IPS DF 6.9 (cell line): ENCODE measurements at regions not wholly inside any gene's neighbourhood (a gene's known extent, or its start where the extent isn't known, plus 50 kb on each side); places are given as distances from the start of the nearest gene placed in this dataset.
"Not testable (repeated sequence)": the region's sequence is repeated elsewhere in the genome, so short reads cannot be mapped to it uniquely, and the experiment has no call there.

Experiments used
- DNase-seq: peaks from one replicate; pipeline ENCODE4 v3.0.0-alpha.2; 2013; ENCODE audit warnings: low read depth, low spot score
- H3K27ac ChIP-seq: one replicate; pipeline ENCODE4 v1.5.1; 2013; ENCODE audit warnings: low read length, control low read depth
- H3K27me3 ChIP-seq: 2 replicates; pipeline ENCODE4 v1.6.1; 2013; ENCODE audit warnings: mild to moderate bottlenecking, low read length; ENCODE audit not compliant: control insufficient read depth, insufficient read depth
- H3K36me3 ChIP-seq: 2 replicates; pipeline ENCODE4 v1.6.1; 2013; ENCODE audit warnings: low read length; ENCODE audit not compliant: control insufficient read depth, insufficient read depth
- H3K4me1 ChIP-seq: 2 replicates; pipeline ENCODE4 v1.6.1; 2013; ENCODE audit warnings: low read length; ENCODE audit not compliant: control insufficient read depth, insufficient read depth
- H3K4me3 ChIP-seq: 2 replicates; pipeline ENCODE4 v1.5.1; 2013; ENCODE audit warnings: mild to moderate bottlenecking, low read length
- H3K9me3 ChIP-seq: 2 replicates; pipeline ENCODE4 v1.6.1; 2013; ENCODE audit warnings: low read length, inconsistent platforms; ENCODE audit not compliant: control insufficient read depth, insufficient read depth
- WGBS: extraction: QIAGEN DNeasy Blood & Tissue Kit; methylation state at CpG from one replicate; pipeline ENCODE4 v1.1.7; 2013; ENCODE audit warnings: mixed read lengths, missing lambda C conversion rate; ENCODE audit not compliant: insufficient read length, insufficient coverage; 5-methylcytosine and 5-hydroxymethylcytosine counted together

DNA sequence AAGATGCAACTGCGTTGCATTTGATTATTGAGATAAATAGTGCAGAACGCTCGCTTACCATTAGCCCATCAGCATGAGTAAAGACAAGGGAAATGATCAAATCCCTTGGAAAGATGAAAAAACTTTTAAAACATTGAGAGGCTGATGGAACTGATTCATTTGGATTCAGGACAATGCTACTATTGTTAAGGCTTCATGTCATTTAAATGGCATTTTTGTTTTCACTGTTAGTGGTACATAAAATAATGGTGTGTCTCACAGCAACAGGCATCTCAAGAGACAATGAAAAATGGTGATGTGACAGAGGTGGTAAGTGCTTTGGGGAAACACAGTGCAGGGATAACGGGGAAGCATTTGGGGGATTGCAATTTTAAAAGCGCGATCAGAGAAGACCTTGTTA, 159.7 kb upstream of the KCNG1 start:
- H3K9me3 ChIP-seq: no peaks in the 10 kb centered on the region
- no peak overlapping the region for H3K4me3 ChIP-seq
- DNase-seq: no peak
- no peak overlapping the region for H3K27ac ChIP-seq
- H3K4me1 ChIP-seq: no peaks in the 10 kb centered on the region
- H3K36me3 ChIP-seq: no peaks in the 10 kb centered on the region
- no CpG with 5 or more reads among the region's 6 CpGs for WGBS
- no peaks in the 10 kb centered on the region for H3K27me3 ChIP-seq

DNA sequence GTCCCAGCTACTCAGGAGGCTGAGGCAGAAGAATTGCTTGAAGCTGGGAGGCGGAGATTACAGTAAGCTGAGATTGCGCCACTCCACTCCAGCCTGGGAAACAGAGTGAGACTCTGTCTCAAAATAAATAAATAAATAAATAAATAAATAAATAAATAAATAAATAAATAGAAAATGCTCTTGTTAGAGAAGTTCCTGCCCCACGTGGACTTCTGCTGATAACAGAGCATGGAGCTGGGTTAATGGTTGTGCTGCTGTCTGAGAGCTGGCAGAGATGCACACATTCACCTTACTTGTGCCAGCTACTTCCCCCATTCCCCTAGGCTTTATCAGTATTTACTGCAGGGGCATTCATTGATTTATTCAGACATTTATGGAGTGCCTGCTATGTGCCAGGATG, 155.2 kb upstream of the KCNG1 start:
- Histone ChIP-seq H3K36me3 (no peaks in the 10 kb centered on the region), H3K27ac (no peak overlapping the region), H3K4me3 (no peak overlapping the region), H3K9me3 (no peaks in the 10 kb centered on the region), H3K4me1 (no peaks in the 10 kb centered on the region), H3K27me3 (no peaks in the 10 kb centered on the region)
- no peak for DNase-seq
- WGBS: no CpG with 5 or more reads among the region's 3 CpGs

DNA sequence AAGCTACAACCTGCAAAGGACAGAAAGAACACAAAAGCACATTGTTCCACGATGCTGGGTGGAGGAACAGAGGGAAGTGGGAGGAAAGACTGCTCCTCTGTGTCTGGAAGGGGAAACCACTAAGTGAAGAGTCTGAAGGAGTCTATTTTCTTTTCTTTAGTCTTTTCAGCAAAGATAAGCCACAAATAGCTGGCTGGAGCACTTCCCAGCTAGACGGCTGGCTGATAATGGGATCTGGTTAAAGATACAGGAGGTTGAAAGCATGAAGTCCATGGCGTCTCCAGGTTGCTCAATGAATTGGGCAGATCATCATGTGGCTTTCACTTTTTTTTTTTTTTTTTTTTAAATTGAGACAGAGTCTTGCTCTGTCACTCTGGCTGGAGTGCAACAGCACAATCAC, 154.0 kb upstream of the KCNG1 start:
- no peak overlapping the region for H3K27ac ChIP-seq
- no peak overlapping the region for H3K4me3 ChIP-seq
- no peak for DNase-seq
- no peaks in the 10 kb centered on the region for H3K4me1 ChIP-seq
- H3K36me3 ChIP-seq: no peaks in the 10 kb centered on the region
- H3K27me3 ChIP-seq: peaks cover 2% of the 10 kb centered on the region; the same call in 1 of the 2 replicates
- no CpG with 5 or more reads among the region's 3 CpGs for WGBS
- H3K9me3 ChIP-seq: no peaks in the 10 kb centered on the region

DNA sequence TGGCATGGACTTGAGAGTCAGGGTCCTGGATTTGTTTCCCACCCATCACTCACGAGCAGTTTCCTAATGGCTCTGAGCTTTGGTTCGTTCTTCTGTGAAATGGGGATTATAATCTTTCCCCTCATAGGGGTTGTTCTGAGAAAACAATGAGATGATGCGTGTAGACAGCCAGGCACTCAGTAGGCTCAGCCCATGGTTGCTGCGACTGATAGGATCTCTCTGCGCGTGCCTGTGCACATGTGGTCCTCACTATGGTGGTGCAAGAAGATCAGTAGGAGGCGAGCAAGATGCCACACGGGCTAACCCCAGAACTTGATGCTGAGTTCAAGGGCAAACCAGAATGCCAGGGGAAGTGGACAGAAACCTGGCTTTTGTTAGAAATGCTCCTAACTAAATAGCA, 153.5 kb upstream of the KCNG1 start:
- Histone ChIP-seq H3K27ac (no peak overlapping the region), H3K36me3 (no peaks in the 10 kb centered on the region), H3K4me1 (no peaks in the 10 kb centered on the region), H3K9me3 (no peaks in the 10 kb centered on the region), H3K27me3 (peaks cover 2% of the 10 kb centered on the region; the same call in 1 of the 2 replicates), H3K4me3 (no peak overlapping the region)
- DNase-seq: no peak
- WGBS: no CpG with 5 or more reads among the region's 8 CpGs

DNA sequence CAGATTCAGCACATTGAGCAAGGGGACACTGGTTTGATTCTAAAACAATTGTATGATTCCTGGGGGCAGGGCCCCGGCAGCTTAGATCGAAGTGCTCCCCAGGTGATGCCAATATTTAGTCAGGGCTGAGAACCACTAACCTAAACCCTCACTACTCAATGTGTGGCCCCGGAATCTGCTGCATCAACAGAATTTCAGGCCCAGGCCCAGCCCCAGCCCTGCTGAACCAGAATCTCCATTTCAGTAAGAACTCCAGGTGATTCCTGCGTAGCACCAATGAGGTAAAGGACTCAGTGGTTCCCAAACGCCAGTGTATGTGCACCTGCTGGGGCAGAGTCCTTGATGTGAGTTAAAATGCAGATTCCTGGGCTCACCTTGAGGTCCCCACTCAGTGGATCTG, 152.8 kb upstream of the KCNG1 start:
- no peak for DNase-seq
- H3K4me3 ChIP-seq: no peak overlapping the region
- no CpG with 5 or more reads among the region's 5 CpGs for WGBS
- no peak overlapping the region for H3K27ac ChIP-seq
- peaks cover 2% of the 10 kb centered on the region; the same call in 1 of the 2 replicates for H3K27me3 ChIP-seq
- H3K36me3 ChIP-seq: no peaks in the 10 kb centered on the region
- no peaks in the 10 kb centered on the region for H3K9me3 ChIP-seq
- H3K4me1 ChIP-seq: no peaks in the 10 kb centered on the region

DNA sequence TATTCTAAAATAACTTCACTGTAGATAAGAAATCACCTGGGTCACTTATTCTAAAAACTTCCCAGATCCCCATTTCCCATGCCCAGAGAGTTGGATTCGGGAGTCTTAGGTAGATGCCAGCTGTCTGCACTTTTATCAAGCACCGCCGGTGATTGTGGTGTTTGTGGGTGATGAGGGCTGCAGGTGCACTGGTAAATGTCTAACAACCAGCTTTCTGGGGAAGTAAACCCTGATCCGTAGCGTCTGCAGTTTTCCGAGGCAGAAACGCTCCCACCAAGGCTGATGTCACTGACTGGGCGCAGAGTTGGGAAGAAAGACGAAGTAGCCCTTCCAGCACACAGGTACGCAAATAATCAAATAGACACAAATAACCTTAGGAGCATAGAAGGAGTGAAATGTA, 152.2 kb upstream of the KCNG1 start:
- Histone ChIP-seq H3K4me3 (no peak overlapping the region), H3K36me3 (no peaks in the 10 kb centered on the region), H3K27ac (no peak overlapping the region), H3K9me3 (no peaks in the 10 kb centered on the region), H3K27me3 (peaks cover 2% of the 10 kb centered on the region; the same call in 1 of the 2 replicates), H3K4me1 (no peaks in the 10 kb centered on the region)
- WGBS: no CpG with 5 or more reads among the region's 10 CpGs
- DNase-seq: no peak

DNA sequence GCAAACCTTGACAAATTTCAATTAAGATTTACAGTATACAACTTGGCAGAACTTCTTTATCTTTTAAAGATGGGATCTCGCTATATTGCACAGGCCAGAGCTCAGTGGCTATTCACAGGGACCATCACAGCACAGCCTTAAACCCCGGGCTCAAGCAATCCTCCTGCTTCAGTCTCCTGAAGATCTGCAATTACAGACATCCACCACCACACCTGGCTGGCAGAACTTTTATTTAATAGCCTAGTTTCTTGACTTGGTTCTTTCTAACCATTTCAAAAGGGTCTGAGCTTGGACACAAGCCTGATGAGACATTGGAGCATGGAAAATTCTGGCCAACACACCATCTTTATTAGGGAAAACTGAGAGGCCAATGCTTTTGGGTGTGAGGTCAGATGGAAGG, 151.6 kb upstream of the KCNG1 start:
- H3K4me1 ChIP-seq: no peaks in the 10 kb centered on the region
- H3K4me3 ChIP-seq: no peak overlapping the region
- no peaks in the 10 kb centered on the region for H3K9me3 ChIP-seq
- DNase-seq: no peak
- H3K27me3 ChIP-seq: peaks cover 2% of the 10 kb centered on the region; the same call in 1 of the 2 replicates
- no CpG with 5 or more reads among the region's 2 CpGs for WGBS
- H3K36me3 ChIP-seq: no peaks in the 10 kb centered on the region
- no peak overlapping the region for H3K27ac ChIP-seq

DNA sequence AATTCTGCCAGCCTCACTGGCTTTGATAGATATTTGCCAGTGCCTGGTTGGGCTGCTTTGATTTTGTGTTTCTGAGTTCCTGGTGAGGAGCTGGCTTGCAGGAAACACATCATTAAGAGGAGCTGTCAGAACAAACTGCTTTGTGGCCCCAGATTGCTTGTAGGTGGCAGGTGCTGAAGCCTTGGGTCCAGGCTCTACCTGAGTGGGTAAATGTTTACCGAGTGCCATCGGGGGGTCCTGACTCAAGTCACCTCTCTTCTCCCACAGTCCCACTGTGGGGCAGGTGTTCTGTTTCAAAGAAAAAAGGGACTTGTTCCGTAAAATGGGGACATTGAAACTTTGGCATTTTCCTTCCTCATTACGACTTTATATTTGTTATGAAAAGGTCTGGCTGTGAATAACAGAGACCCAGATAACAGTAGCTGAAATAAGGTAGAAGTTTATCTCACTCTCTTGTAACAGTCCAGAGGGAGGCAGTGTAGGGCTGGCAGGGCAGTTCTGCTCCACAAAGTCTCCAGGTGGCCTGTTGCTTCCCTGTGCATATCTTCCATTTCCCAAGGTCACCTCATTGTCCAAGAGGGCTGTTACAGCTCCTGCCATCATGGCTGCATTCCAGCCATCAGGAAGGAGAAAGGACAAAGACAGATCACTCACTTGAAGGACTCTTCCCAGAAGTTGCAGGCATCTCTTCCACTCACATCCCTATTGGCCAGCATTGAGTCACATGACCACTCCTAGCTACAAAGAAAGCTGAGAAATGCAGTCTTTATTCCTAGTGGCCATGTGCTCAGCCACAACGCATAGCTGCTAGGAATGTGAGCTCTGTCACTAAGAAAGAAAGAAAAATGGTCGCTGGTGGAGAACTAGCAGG, 149.9 kb upstream of the KCNG1 start:
- peaks cover 2% of the 10 kb centered on the region; the same call in 1 of the 2 replicates for H3K27me3 ChIP-seq
- no CpG with 5 or more reads among the region's 6 CpGs for WGBS

DNA sequence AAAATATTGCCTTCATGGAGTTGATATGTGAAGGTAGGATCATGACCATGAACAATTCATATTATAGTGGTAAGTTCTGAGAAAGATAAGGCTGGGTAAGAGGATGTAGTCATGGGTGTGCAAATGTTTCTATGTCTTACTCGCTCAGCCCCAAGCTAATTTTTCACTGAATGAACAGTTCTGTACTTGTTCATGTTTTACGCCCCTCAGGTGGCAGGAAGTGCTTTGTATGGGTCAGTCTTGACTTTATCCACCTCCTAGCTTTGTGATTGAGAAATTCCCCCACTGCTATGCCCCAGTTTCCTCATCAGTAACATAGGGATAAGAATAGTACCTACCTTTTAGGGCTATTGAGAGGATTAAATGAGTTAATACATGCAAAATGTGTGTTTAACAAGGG, 148.2 kb upstream of the KCNG1 start:
- no peaks in the 10 kb centered on the region for H3K9me3 ChIP-seq
- no peak for DNase-seq
- peaks cover 2% of the 10 kb centered on the region; the same call in 1 of the 2 replicates for H3K27me3 ChIP-seq
- H3K4me3 ChIP-seq: no peak overlapping the region
- WGBS: no CpG with 5 or more reads among the region's 2 CpGs
- no peaks in the 10 kb centered on the region for H3K36me3 ChIP-seq
- no peak overlapping the region for H3K27ac ChIP-seq
- H3K4me1 ChIP-seq: no peaks in the 10 kb centered on the region

More for the DNA sequence above, 149.9 kb upstream of the KCNG1 start:
- Histone ChIP-seq H3K4me1 (no peaks in the 10 kb centered on the region), H3K27ac (no peak overlapping the region), H3K36me3 (no peaks in the 10 kb centered on the region), H3K4me3 (no peak overlapping the region), H3K9me3 (no peaks in the 10 kb centered on the region)
- DNase-seq: no peak

DNA sequence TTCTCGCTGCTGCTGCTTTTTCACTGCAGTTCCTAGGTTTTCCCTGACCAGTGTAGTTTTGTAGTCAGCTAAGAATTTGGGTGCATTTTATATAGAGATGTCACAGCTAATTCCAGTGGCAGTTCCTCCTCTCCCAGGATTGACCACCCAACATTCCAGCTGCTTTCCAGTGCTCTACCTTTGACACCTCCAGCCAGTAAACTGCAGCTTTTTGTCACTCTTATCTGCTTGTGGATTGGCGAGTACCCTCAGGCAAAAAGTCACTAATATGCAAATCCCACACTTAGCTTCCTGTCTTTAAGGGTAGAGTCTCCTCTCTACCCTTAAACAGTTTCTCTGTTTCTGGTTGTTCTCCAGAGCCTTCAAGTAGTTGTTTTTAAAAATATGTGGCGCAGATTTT, 146.9 kb upstream of the KCNG1 start:
- Histone ChIP-seq H3K4me3 (no peak overlapping the region), H3K36me3 (no peaks in the 10 kb centered on the region), H3K27ac (no peak overlapping the region), H3K9me3 (no peaks in the 10 kb centered on the region), H3K4me1 (no peaks in the 10 kb centered on the region), H3K27me3 (peaks cover 2% of the 10 kb centered on the region; the same call in 1 of the 2 replicates)
- DNase-seq: no peak
- no CpG with 5 or more reads among the region's 3 CpGs for WGBS

DNA sequence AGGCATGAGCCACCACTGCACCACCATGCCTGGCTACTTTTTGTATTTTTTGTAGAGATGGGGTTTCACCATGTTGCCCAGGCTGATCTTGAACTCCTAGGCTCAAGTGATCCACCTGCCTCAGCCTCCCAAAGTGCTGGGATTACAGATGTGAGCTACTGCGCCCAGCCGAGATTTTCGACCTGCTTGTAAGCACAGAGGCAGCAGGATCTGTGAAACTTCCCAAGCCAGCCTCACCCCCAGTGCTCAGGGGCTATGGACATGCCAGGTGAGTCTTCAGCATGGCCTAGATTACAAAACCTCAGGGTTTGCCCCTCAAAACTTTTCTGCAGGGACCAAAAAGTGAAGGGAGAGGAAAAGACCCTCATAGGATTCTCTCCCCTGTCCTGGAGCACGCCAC, 145.0 kb upstream of the KCNG1 start:
- not testable (repeated sequence) for DNase-seq, H3K4me1 ChIP-seq, H3K4me3 ChIP-seq, H3K9me3 ChIP-seq, H3K27me3 ChIP-seq, H3K36me3 ChIP-seq, H3K27ac ChIP-seq
- no CpG with 5 or more reads among the region's 4 CpGs for WGBS
